ENCODE measurements at regions not wholly inside any gene's neighbourhood (a gene's known extent, or its start where the extent isn't known, plus 50 kb on each side); places are given as distances from the start of the nearest gene placed in this dataset.
"Not testable (repeated sequence)": the region's sequence is repeated elsewhere in the genome, so short reads cannot be mapped to it uniquely, and the experiment has no call there.

DNA sequence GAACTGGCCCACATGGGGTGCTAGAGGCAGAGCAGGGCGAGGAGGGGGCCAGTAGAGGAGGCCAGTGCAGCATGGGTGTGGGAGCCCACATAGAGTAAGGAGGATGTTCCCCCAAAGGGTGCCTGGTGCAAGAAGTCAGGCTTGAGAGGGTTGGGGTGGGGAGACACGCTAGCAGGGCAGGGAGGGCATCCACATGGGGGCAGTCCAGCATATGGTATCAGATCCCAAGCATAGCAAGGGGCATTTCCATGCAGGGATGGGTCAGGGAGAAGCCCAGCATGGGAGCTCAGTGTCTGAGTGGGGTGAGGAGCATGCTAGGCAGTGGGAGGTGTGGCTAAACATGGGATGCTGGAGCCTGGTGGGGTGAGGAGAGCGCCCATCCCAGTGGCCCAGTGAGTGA lies 213.7 kb downstream of the COPRS start:
- Histone ChIP-seq H3K27me3 (replicated peaks; ENCODE audit: insufficient read depth) (no peaks in the 10 kb centered on the region), H3K4me1 (ENCODE audit: insufficient read depth) (no peaks in the 10 kb centered on the region), H2AFZ (no peak overlapping the region), H3K79me2 (ENCODE audit: insufficient read depth) (no peaks in the 10 kb centered on the region), H3K4me3 (no peak overlapping the region), H4K20me1 (ENCODE audit: insufficient read depth) (no peaks in the 10 kb centered on the region), H3K27ac (no peak overlapping the region), H3K4me2 (ENCODE audit: unreplicated experiment) (no peak overlapping the region), H3K9me2 (ENCODE audit: insufficient read depth) (no peaks in the 10 kb centered on the region), H3F3A (ENCODE audit: insufficient read depth) (no peaks in the 10 kb centered on the region), H3K9ac (no peak overlapping the region), H3K36me3 (ENCODE audit: low read depth) (no peaks in the 10 kb centered on the region), H3K9me3 (ENCODE audit: low read depth) (no peaks in the 10 kb centered on the region)
- DNase-seq: no peak
- no peak for TF ChIP-seq EZH2phosphoT487 (IDR thresholded peaks at IDR 0.05; ENCODE audit: insufficient read depth, low read depth)
- TF ChIP-seq EZH2 (IDR thresholded peaks at IDR 0.05; ENCODE audit: insufficient read depth, poor library complexity, severe bottlenecking): no peak
- in situ Hi-C loops (cut with MboI): no loop called here
- 43 to 49% methylated on average over 3 of the region's 3 CpGs for WGBS, 2 experiments (ENCODE audit: low coverage in 1 of 2, low lambda C conversion rate in 2 of 2, missing lambda C conversion rate in 2 of 2)

- Histone ChIP-seq H3K27me3 (replicated peaks; ENCODE audit: insufficient read depth) (no peaks in the 10 kb centered on the region), H3K36me3 (ENCODE audit: low read depth) (no peaks in the 10 kb centered on the region), H3K4me3 (no peak overlapping the region), H3K9me2 (ENCODE audit: insufficient read depth) (no peaks in the 10 kb centered on the region), H2AFZ (no peak overlapping the region), H3K4me2 (ENCODE audit: unreplicated experiment) (no peak overlapping the region), H3K9ac (no peak overlapping the region), H3F3A (ENCODE audit: insufficient read depth) (peaks cover 28% of the 10 kb centered on the region), H3K27ac (no peak overlapping the region), H4K20me1 (ENCODE audit: insufficient read depth) (no peaks in the 10 kb centered on the region), H3K9me3 (ENCODE audit: low read depth) (no peaks in the 10 kb centered on the region), H3K4me1 (ENCODE audit: insufficient read depth) (peaks cover 39% of the 10 kb centered on the region), H3K79me2 (ENCODE audit: insufficient read depth) (no peaks in the 10 kb centered on the region)
- in situ Hi-C loops (cut with MboI): no loop called here
- DNase-seq: no peak
- TF ChIP-seq EZH2phosphoT487 (IDR thresholded peaks at IDR 0.05; ENCODE audit: insufficient read depth, low read depth) (no peak), EZH2 (IDR thresholded peaks at IDR 0.05; ENCODE audit: insufficient read depth, poor library complexity, severe bottlenecking) (no peak)
- WGBS, 2 experiments (ENCODE audit: low coverage in 1 of 2, low lambda C conversion rate in 2 of 2, missing lambda C conversion rate in 2 of 2): 65 to 73% methylated on average over 3 of the region's 3 CpGs
Observed at GRCh38 chr17:31631766-31632165, 227.3 kb downstream of the COPRS start.

DNA sequence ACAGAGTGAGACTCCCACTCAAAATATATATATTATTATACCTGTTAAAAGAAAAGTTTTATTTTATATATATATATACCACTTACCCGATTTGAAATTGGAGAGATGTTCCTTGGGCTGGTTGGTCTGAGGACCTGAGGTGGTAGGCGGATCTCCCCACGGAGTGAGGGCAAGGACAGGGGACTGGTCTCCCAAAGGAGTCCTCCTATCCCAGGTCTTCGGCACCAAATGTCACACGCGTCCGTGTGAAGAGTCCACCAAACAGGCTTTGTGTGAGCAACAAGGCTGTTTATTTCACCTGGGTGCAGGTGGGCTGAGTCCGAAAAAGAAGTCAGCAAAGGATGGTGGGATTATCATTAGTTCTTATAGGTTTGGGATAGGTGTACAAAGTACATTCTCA lies 228.2 kb downstream of the COPRS start:
- not testable (repeated sequence) for H2AFZ ChIP-seq; H3K79me2 ChIP-seq (ENCODE audit: insufficient read depth)

GRCh38 chr17:31629696-31630470 lies 229.2 kb downstream of the COPRS start:
- peak; percentile 87 for DNase-seq
- H3K36me3 ChIP-seq (ENCODE audit: low read depth): no peaks in the 10 kb centered on the region
- H3K4me3 ChIP-seq: no peak overlapping the region
- in situ Hi-C loops (cut with MboI): no loop called here
- no peaks in the 10 kb centered on the region for H3K27me3 ChIP-seq (replicated peaks; ENCODE audit: insufficient read depth)
- no peaks in the 10 kb centered on the region for H3K79me2 ChIP-seq (ENCODE audit: insufficient read depth)
- no peak overlapping the region for H2AFZ ChIP-seq
- H4K20me1 ChIP-seq (ENCODE audit: insufficient read depth): no peaks in the 10 kb centered on the region
- no peaks in the 10 kb centered on the region for H3K9me2 ChIP-seq (ENCODE audit: insufficient read depth)
- H3K9me3 ChIP-seq (ENCODE audit: low read depth): peaks cover 7% of the 10 kb centered on the region
- peaks cover 40% of the 10 kb centered on the region for H3K4me1 ChIP-seq (ENCODE audit: insufficient read depth)
- peak overlapping the region; percentile 18 for H3K4me2 ChIP-seq (ENCODE audit: unreplicated experiment)
- 38 to 41% methylated on average over 8 of the region's 8 CpGs for whole genome bisulfite sequencing, 2 experiments (ENCODE audit: low coverage in 1 of 2, low lambda C conversion rate in 2 of 2, missing lambda C conversion rate in 2 of 2)
- no peak overlapping the region for H3K9ac ChIP-seq
- H3F3A ChIP-seq (ENCODE audit: insufficient read depth): peaks cover 47% of the 10 kb centered on the region
- H3K27ac ChIP-seq: no peak overlapping the region
- TF ChIP-seq EZH2 (IDR thresholded peaks at IDR 0.05; ENCODE audit: insufficient read depth, poor library complexity, severe bottlenecking) (no peak), EZH2phosphoT487 (IDR thresholded peaks at IDR 0.05; ENCODE audit: insufficient read depth, low read depth) (no peak)

More for the DNA sequence above, 228.2 kb downstream of the COPRS start:
- H3K27ac ChIP-seq; H3K9me3 ChIP-seq (ENCODE audit: low read depth); H3K4me3 ChIP-seq; H4K20me1 ChIP-seq (ENCODE audit: insufficient read depth); H3K36me3 ChIP-seq (ENCODE audit: low read depth); H3K9me2 ChIP-seq (ENCODE audit: insufficient read depth); H3K9ac ChIP-seq; H3K4me2 ChIP-seq (ENCODE audit: unreplicated experiment); in situ Hi-C loops (cut with MboI); DNase-seq; H3K27me3 ChIP-seq (replicated peaks; ENCODE audit: insufficient read depth): not testable (repeated sequence)
- 91 to 92% methylated on average over 7 to 8 of the region's 8 CpGs for WGBS, 2 experiments (ENCODE audit: low coverage in 1 of 2, low lambda C conversion rate in 2 of 2, missing lambda C conversion rate in 2 of 2)
- Histone ChIP-seq H3F3A (ENCODE audit: insufficient read depth) (peaks cover 37% of the 10 kb centered on the region), H3K4me1 (ENCODE audit: insufficient read depth) (peaks cover 40% of the 10 kb centered on the region)
